ENCODE measurements at regions not wholly inside any gene's neighbourhood (a gene's known extent, or its start where the extent isn't known, plus 50 kb on each side); places are given as distances from the start of the nearest gene placed in this dataset.

- Histone ChIP-seq H3K36me3 (ENCODE audit: control insufficient read depth, insufficient read depth, low read length) (no peaks in the 10 kb centered on the region), H3K27me3 (ENCODE audit: control insufficient read depth, insufficient read depth, low read length) (no peaks in the 10 kb centered on the region), H3K4me3 (ENCODE audit: low read depth in 2 of 2, low read length in 2 of 2) (no peak overlapping the region), H3K9me3 (ENCODE audit: control insufficient read depth, insufficient read depth, low read depth, low read length) (no peaks in the 10 kb centered on the region), H3K4me1 (ENCODE audit: control insufficient read depth, insufficient read depth, low read length) (no peaks in the 10 kb centered on the region), H3K27ac (ENCODE audit: low read length) (no peak overlapping the region)
- no TSS peak for BruUV-seq (replicated peaks)
- POLR2A ChIA-PET: interaction anchor here (0.5 kb wide), 1 partner anchor 10 kb away, joined by 3 read pairs; no protein-coding TSS in a partner anchor
- in situ Hi-C loops (cut with HindIII; ENCODE audit: low pct_unique_long_range_greater_than_20kb, low sequenced_read_pairs): no loop called here
- CTCF ChIA-PET: no interaction called here
- TF ChIP-seq REST (IDR thresholded peaks at IDR 0.05; ENCODE audit: insufficient read depth in 1 of 2, low read depth in 2 of 2, low read length in 1 of 2): no peak
- TF ChIP-seq SIN3A (IDR thresholded peaks at IDR 0.05; ENCODE audit: borderline replicate concordance, insufficient read depth, low read depth, low read length): no peak
- no peak for TF ChIP-seq CTCF (IDR thresholded peaks at IDR 0.05)
- no peak for TF ChIP-seq POLR2AphosphoS5 (IDR thresholded peaks at IDR 0.05; ENCODE audit: low read depth, low read length)
- TF ChIP-seq TCF7L2 (IDR thresholded peaks at IDR 0.05; ENCODE audit: low read depth, low read length): no peak
- intact Hi-C loops (cut with micrococcal nuclease; ENCODE audit: unreplicated experiment): no loop called here
- DNase-seq (ENCODE audit: low read depth, low spot score) (no peak), ATAC-seq (no peak)
These were observed 50.3 kb downstream of the SHANK2 start for GRCh38 chr11:71201936-71202597.

- in situ Hi-C loops (cut with HindIII; ENCODE audit: low pct_unique_long_range_greater_than_20kb, low sequenced_read_pairs) (no loop called here), intact Hi-C loops (cut with micrococcal nuclease; ENCODE audit: unreplicated experiment) (no loop called here)
- no peaks in the 10 kb centered on the region for H3K9me3 ChIP-seq (ENCODE audit: control insufficient read depth, insufficient read depth, low read depth, low read length)
- POLR2A ChIA-PET: interaction anchor here (0.5 kb wide), 1 partner anchor 11 kb away, joined by 3 read pairs; no protein-coding TSS in a partner anchor
- no peaks in the 10 kb centered on the region for H3K4me1 ChIP-seq (ENCODE audit: control insufficient read depth, insufficient read depth, low read length)
- TF ChIP-seq REST (IDR thresholded peaks at IDR 0.05; ENCODE audit: insufficient read depth in 1 of 2, low read depth in 2 of 2, low read length in 1 of 2) (no peak), CTCF (IDR thresholded peaks at IDR 0.05) (no peak), POLR2AphosphoS5 (IDR thresholded peaks at IDR 0.05; ENCODE audit: low read depth, low read length) (no peak), SIN3A (IDR thresholded peaks at IDR 0.05; ENCODE audit: borderline replicate concordance, insufficient read depth, low read depth, low read length) (no peak), TCF7L2 (IDR thresholded peaks at IDR 0.05; ENCODE audit: low read depth, low read length) (no peak)
- H3K27ac ChIP-seq (ENCODE audit: low read length): no peak overlapping the region
- no peaks in the 10 kb centered on the region for H3K36me3 ChIP-seq (ENCODE audit: control insufficient read depth, insufficient read depth, low read length)
- ATAC-seq (no peak), DNase-seq (ENCODE audit: low read depth, low spot score) (no peak)
- CTCF ChIA-PET: no interaction called here
- no peak overlapping the region for H3K4me3 ChIP-seq (ENCODE audit: low read depth in 2 of 2, low read length in 2 of 2)
- no peaks in the 10 kb centered on the region for H3K27me3 ChIP-seq (ENCODE audit: control insufficient read depth, insufficient read depth, low read length)
- BruUV-seq (replicated peaks): no TSS peak
These were observed 51.1 kb downstream of the SHANK2 start for GRCh38 chr11:71201231-71201630.
